NCI-H1930 (cell line): ENCODE measurements at regions not wholly inside any gene's neighbourhood (a gene's known extent, or its start where the extent isn't known, plus 50 kb on each side); places are given as distances from the start of the nearest gene placed in this dataset.
"Not testable (repeated sequence)": the region's sequence is repeated elsewhere in the genome, so short reads cannot be mapped to it uniquely, and the experiment has no call there.

Source experiments
- DNase-seq, 2 experiments: peaks; one replicate each; lab custom pipeline; 2025; lab: John Stamatoyannopoulos, UW

GRCh38 chr5:87608385-87608784 is 195.7 kb upstream of the CCNH start:
- DNase-seq = no peak

- DNase-seq = no peak
Measured at GRCh38 chr5:87605663-87606062, 192.9 kb upstream of the CCNH start.

- no peak for DNase-seq
Measured at GRCh38 chr5:87599778-87600177, 187.0 kb upstream of the CCNH start.

- DNase-seq = no peak
Measured at GRCh38 chr5:87598460-87598859, 185.7 kb upstream of the CCNH start.

- DNase-seq = no peak
Measured at GRCh38 chr5:87594566-87594965, 181.8 kb upstream of the CCNH start.

GRCh38 chr5:87589587-87589986 is 176.9 kb upstream of the CCNH start:
- no peak for DNase-seq

- no peak for DNase-seq
Measured at GRCh38 chr5:87588316-87588715, 175.6 kb upstream of the CCNH start.

- DNase-seq = not testable (repeated sequence)
Measured at GRCh38 chr5:87583704-87584103, 171.0 kb upstream of the CCNH start.

- DNase-seq = no peak
Measured at GRCh38 chr5:87582149-87582548, 169.4 kb upstream of the CCNH start.

GRCh38 chr5:87581661-87582060 is 168.9 kb upstream of the CCNH start:
- DNase-seq = no peak

- DNase-seq = no peak
Measured at GRCh38 chr5:87579678-87580077, 166.9 kb upstream of the CCNH start.

GRCh38 chr5:87576867-87577266 is 164.1 kb upstream of the CCNH start:
- DNase-seq = no peak

- DNase-seq = not testable (repeated sequence)
Measured at GRCh38 chr5:87576306-87576705, 163.6 kb upstream of the CCNH start.

GRCh38 chr5:87574106-87574505 is 161.4 kb upstream of the CCNH start:
- no peak for DNase-seq

- no peak for DNase-seq
Measured at GRCh38 chr5:87572611-87573010, 159.9 kb upstream of the CCNH start.

- DNase-seq = no peak
Measured at GRCh38 chr5:87572090-87572489, 159.4 kb upstream of the CCNH start.

GRCh38 chr5:87570366-87570765 is 157.6 kb upstream of the CCNH start:
- DNase-seq = no peak

- DNase-seq = no peak
Measured at GRCh38 chr5:87562068-87562467, 149.3 kb upstream of the CCNH start.

GRCh38 chr5:87560528-87560927 is 147.8 kb upstream of the CCNH start:
- no peak for DNase-seq

GRCh38 chr5:87551911-87552310 is 139.2 kb upstream of the CCNH start:
- DNase-seq = no peak

- DNase-seq = no peak
Measured at GRCh38 chr5:87541676-87542075, 128.9 kb upstream of the CCNH start.

- no peak for DNase-seq
Measured at GRCh38 chr5:87541033-87541432, 128.3 kb upstream of the CCNH start.

- no peak for DNase-seq
Measured at GRCh38 chr5:87539839-87540238, 127.1 kb upstream of the CCNH start.

- DNase-seq = no peak
Measured at GRCh38 chr5:87536365-87536764, 123.6 kb upstream of the CCNH start.

GRCh38 chr5:87535706-87536105 is 123.0 kb upstream of the CCNH start:
- no peak for DNase-seq
